Neural progenitor cell (in vitro differentiated cells): ENCODE measurements at regions not wholly inside any gene's neighbourhood (a gene's known extent, or its start where the extent isn't known, plus 50 kb on each side); places are given as distances from the start of the nearest gene placed in this dataset.

Source experiments
- EZH2 ChIP-seq: fragments of 200-600 bp; sonication (generic); IDR thresholded peaks from 2 replicates; pipeline ENCODE4 v1.6.1; 2017; ENCODE audit warnings: antibody characterized with exemption, mild to moderate bottlenecking, moderate library complexity
- EZH2phosphoT487 ChIP-seq: fragments of 200-600 bp; sonication (generic); IDR thresholded peaks from 2 replicates; pipeline ENCODE4 v1.6.1; 2017; ENCODE audit warnings: antibody characterized with exemption
- TF ChIP-seq, protein P1 (sequence below): fragments of 200-600 bp; sonication (generic); IDR thresholded peaks from 2 replicates; pipeline ENCODE4 v1.5.1; 2017; ENCODE audit warnings: antibody characterized with exemption, mild to moderate bottlenecking

DNA sequence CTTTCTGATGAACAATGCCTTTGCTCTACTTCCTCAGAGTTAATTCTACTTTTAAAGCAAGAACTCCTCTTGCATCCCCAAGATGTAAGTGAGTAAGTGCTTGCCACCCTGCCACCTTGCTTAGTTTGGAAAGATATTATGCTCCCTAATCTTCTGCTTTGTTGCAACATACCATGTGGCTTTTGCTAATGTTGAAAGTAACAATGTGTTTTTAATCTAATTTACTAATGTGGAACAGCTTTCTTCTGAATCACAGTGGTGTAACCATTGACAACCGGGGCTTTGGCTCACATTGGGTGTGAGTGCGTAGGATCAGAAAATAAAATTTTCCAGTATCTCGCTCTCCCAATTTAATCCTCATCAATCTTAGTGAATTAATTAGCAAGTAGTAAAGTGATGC lies 254.1 kb upstream of the PTER start:
- no peak for TF ChIP-seq EZH2
- TF ChIP-seq, protein P1, sequence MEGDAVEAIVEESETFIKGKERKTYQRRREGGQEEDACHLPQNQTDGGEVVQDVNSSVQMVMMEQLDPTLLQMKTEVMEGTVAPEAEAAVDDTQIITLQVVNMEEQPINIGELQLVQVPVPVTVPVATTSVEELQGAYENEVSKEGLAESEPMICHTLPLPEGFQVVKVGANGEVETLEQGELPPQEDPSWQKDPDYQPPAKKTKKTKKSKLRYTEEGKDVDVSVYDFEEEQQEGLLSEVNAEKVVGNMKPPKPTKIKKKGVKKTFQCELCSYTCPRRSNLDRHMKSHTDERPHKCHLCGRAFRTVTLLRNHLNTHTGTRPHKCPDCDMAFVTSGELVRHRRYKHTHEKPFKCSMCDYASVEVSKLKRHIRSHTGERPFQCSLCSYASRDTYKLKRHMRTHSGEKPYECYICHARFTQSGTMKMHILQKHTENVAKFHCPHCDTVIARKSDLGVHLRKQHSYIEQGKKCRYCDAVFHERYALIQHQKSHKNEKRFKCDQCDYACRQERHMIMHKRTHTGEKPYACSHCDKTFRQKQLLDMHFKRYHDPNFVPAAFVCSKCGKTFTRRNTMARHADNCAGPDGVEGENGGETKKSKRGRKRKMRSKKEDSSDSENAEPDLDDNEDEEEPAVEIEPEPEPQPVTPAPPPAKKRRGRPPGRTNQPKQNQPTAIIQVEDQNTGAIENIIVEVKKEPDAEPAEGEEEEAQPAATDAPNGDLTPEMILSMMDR, result no peak
- no peak for TF ChIP-seq EZH2phosphoT487
